GM18858 (cell line): ENCODE measurements at regions not wholly inside any gene's neighbourhood (a gene's known extent, or its start where the extent isn't known, plus 50 kb on each side); places are given as distances from the start of the nearest gene placed in this dataset.
"Not testable (repeated sequence)": the region's sequence is repeated elsewhere in the genome, so short reads cannot be mapped to it uniquely, and the experiment has no call there.

Source experiments
- ATAC-seq: cut with Tn5 transposase; IDR thresholded peaks from one replicate; pipeline ENCODE4 v1.9.1; 2021; ENCODE audit not compliant: unreplicated experiment

DNA sequence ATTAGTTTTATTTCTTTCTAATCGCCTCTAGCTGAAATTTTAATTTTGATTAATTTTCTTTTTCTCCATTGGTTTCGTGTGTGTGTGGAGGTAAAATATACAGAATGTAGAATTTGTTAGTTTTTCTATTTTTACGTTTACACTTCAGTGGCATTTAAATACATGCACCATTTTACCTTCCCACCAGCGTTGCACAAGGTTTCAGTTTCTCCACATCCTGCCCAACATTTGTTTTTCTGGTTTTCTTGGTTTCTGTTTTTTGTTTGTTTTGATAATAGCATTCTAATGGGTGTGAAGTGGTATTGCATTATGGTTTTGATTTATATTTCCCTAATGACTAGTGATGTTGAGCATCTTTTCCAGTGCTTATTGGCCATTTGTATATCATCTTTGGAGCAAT lies 871.4 kb upstream of the DEFB115 start:
- ATAC-seq, result not testable (repeated sequence)

DNA sequence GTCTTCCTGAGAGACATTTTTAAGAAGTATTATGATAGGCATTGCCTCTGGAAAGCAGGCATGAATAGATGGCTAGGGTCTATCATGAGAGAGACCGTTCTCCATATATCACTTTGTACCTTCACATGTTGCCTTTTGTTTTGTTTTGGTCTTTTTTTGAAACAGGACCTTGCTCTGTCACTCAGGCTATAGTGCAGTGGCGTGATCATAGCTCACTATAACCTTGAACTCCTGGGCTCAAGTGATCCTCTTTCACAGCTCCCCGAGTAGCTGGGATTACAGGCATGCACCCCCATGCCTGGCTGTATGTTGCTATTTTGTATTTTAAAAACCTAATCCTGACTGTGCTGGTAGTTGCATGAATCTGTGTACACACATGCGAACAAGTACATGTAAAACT lies 869.6 kb upstream of the DEFB115 start:
- ATAC-seq, result not testable (repeated sequence)

DNA sequence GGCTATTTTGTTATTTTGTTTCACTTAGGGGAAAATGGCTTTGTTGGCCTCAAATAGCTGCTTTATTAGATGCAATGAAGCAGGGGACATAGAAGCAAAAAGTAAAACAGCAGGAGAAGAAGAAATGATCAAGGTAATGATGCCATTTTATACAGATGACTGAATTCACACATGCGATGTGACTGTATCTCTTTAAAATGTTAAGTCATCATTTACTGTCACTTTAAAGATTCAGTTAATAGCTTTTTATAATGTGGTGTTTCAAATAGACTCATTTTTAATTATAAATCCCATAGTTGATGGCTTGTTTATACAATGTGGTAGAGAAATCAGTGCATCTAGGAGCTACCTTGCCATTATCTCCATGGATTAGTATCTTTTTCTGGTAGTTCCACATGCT lies 863.9 kb upstream of the DEFB115 start:
- not testable (repeated sequence) for ATAC-seq

DNA sequence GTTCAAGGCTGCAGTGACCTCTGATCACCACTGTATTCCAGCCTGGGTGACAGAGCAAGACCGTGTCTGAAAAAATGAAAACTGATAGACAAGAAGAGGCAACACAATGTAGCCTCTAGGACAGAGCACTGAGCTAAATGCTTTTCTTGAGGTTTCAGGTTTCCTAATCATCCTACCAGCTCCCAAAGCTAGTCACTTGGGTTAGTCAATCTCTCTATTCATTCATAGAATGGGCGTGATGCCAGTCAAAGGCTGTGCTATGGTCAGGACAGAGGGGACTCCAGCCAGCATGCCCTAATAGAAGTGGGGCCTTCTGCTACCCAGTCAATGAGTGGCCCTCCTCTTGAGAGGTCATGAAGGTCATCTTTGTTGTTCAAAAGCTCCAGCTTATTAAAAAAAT lies 860.4 kb upstream of the DEFB115 start:
- not testable (repeated sequence) for ATAC-seq

DNA sequence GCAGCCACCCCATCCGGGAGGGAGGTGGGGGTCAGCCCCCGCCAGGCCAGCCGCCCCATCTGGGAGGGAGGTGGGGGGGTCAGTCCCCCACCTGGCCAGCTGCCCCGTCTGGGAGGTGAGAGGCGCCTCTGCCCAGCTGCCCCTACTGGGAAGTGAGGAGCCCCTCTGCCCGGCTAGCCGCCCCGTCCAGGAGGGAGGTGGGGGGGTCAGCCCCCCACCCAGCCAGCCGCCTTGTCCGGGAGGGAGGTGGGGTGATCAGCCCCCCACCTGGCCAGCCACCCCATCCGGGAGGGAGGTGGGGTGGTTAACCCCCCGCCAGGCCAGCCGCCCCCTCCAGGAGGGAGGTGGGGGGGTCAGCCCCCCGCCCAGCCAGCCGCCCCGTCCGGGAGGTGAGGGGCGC lies 852.4 kb upstream of the DEFB115 start:
- not testable (repeated sequence) for ATAC-seq

DNA sequence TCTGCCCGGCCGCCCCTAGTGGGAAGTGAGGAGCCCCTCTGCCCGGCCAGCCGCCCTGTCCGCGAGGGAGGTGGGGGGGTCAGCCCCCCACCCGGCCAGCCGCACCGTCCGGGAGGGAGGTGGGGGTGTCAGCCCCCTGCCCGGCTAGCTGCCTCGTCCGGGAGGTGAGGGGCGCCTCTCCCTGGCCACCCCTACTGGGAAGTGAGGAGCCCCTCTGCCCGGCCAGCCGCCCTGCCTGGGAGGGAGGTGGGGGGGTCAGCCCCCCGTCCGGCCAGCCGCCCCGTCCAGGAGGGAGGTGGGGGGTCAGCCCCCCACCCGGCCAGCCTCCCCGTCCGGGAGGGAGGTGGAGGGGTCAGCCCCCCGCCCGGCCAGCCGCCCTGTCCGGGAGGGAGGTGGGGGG lies 851.9 kb upstream of the DEFB115 start:
- ATAC-seq, result not testable (repeated sequence)

DNA sequence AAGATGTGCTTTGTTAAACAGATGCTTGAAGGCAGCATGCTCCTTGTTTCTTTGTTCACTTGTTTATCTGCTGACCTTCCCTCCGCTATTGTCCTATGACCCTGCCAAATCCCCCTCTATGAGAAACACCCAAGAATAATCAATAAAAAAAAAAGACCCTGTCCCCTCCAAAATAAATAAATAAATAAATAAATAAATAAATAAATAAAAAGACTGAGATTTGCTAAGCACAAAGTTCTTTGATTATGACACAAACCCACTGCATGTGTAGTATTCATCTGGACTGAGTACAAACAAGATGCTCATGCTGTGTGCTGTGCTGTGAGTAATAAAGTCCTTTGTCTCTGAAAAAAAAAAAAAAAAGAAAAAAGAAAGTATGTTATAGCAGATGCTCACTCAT lies 851.1 kb upstream of the DEFB115 start:
- not testable (repeated sequence) for ATAC-seq

DNA sequence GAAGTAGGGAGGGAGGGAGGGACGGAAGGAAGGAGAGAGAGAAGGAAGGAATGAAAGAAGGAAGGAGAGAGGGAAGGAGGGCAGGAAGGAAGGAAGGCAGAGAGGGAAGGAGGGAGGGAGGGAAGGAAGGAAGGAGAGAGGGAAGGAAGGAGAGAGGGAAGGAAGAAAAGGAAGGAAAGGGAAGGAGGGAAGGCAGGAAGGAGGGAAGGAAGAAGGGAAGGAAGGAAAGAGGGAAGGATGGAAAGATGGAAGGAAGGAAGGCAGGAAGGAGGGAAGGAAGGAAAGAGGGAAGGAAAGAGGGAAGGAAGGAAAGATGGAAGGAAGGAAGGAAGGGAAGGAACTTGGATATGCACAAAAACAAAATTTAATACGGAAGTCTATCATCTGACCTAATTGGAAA lies 844.5 kb upstream of the DEFB115 start:
- no peak for ATAC-seq

DNA sequence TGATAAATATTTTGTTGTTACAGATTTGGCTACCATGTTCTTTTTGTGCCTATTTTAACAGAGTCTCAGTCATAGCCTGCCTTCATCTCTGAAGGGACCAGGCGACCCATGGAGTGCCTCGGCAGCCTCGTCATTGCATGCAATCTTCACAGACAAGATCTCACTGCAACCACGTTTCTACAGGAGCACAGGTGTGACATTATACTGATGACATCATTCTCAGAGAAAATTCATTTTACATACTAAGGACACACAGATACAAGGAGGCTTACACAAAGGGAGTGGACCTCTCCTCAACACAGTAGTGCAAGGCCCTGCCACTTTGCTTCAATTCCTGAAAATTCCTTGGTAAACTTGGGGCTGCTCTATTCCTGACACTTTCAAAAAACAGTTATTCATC lies 840.1 kb upstream of the DEFB115 start:
- not testable (repeated sequence) for ATAC-seq

DNA sequence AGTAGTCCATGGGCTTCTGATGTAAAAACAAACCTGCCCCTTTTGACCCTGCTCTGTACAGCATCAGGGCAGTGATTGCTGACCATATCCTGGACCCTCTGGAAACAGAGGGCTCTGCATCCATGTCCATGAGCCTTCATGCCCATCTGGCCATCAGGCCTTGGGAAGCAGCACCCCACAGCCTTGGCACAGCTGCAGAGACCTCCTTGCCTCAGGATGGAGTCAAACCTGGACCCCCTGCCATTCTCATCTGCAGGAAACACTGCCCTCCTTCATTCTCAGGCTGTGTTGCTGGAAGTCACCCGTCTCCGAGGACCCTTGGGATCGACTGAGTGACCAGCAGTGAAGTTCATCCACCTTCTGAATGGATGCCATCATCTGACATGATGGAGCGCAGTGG lies 839.1 kb upstream of the DEFB115 start:
- ATAC-seq, result not testable (repeated sequence)

DNA sequence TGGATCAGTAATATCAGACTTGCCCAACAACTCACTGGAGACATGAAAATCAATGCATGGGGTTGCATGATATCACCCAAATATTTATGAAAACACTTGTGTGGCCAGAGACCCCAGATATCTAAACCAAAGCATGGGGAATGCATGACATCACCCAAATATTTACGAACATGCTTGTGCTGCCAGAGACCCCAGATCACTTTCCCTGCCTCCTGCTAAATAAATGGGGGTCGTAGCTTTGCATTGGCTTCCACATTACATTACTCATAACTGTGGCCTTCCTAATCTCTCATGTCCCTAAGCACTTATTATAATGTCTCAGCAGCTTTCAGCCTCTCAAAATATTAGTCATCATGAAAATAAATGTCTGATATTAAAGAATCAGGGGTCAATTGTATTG lies 838.0 kb upstream of the DEFB115 start:
- no peak for ATAC-seq

DNA sequence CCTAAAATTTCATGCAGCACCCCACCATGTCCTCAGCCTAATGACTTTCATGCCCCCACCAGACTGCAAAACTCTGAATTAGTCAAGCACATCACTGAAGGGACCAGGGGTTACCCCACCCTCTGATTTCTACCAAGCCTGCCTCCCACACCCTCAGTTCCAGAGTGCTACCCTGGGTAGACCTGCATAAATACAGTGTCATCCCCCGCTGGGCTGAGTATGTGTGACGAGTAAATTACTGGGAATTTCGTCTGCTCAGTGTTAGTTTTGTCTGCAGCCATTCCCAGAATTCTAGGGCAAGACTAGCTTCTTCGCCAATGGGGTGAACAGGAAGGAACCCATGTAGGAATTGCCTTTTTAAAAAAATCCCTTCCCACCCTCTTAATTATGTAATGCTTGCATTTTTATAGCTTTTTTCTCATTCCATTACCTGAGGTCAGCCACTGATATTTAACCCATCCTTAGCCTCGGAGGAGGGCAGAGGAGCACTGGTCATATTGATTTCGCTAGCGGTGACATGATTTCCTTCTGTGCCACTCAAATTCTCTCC lies 837.5 kb upstream of the DEFB115 start:
- not testable (repeated sequence) for ATAC-seq
